Liver (tissue), 3 donors: ENCODE measurements at regions not wholly inside any gene's neighbourhood (a gene's known extent, or its start where the extent isn't known, plus 50 kb on each side); places are given as distances from the start of the nearest gene placed in this dataset.

Source experiments
- ATF3 ChIP-seq: IDR thresholded peaks from 2 replicates; pipeline ENCODE4 v1.6.1; 2016; ENCODE audit warnings: antibody characterized with exemption
- CTCF ChIP-seq: fragments of 150-350 bp; IDR thresholded peaks from 2 replicates; pipeline ENCODE4 v1.5.1; 2017; ENCODE audit warnings: improper control_type of control experiment, low read depth, low read length; ENCODE audit not compliant: missing input control
- EGR1 ChIP-seq, 2 donors: IDR thresholded peaks; 2 replicates each; pipeline ENCODE4 v1.6.1; 2016 to 2018; ENCODE audit warnings: antibody characterized with exemption in 2 of 2, low read depth in 2 of 2
- FOXA2 ChIP-seq: IDR thresholded peaks from 2 replicates; pipeline ENCODE4 v1.6.1; 2016; ENCODE audit warnings: antibody characterized with exemption
- GABPA ChIP-seq, 2 donors: IDR thresholded peaks in 1 of 2; conservative IDR thresholded peaks in 1 of 2; 2 replicates each; pipeline ENCODE4 v1.6.1; 2016; ENCODE audit warnings: antibody characterized with exemption in 2 of 2, mild to moderate bottlenecking in 1 of 2, moderate library complexity in 1 of 2
- HNF4G ChIP-seq: IDR thresholded peaks from 2 replicates; pipeline ENCODE4 v1.6.1; 2016; ENCODE audit warnings: antibody characterized with exemption
- JUND ChIP-seq, 2 donors: IDR thresholded peaks; 2 replicates each; pipeline ENCODE4 v1.6.1; 2016; ENCODE audit warnings: antibody characterized with exemption in 2 of 2
- MAX ChIP-seq: IDR thresholded peaks from 2 replicates; pipeline ENCODE4 v1.6.1; 2016; ENCODE audit warnings: antibody characterized with exemption
- SP1 ChIP-seq: IDR thresholded peaks from 2 replicates; pipeline ENCODE4 v1.6.1; 2018; ENCODE audit warnings: antibody characterized with exemption, mild to moderate bottlenecking
- YY1 ChIP-seq: IDR thresholded peaks from 2 replicates; pipeline ENCODE4 v1.6.1; 2016; ENCODE audit warnings: antibody characterized with exemption, mild to moderate bottlenecking
- donor health status: healthy.
- donor health status: healthy.

- TF ChIP-seq CTCF: no peak
- TF ChIP-seq MAX: no peak
- no peak for TF ChIP-seq HNF4G
- TF ChIP-seq JUND (IDR thresholded peaks at IDR 0.05): no peak
- TF ChIP-seq ATF3: no peak
- no peak for TF ChIP-seq EGR1 (IDR thresholded peaks at IDR 0.05; ENCODE audit: low read depth in 2 of 2)
- no peak for TF ChIP-seq GABPA (IDR thresholded peaks at IDR 0.05 in 1 of 2, conservative IDR thresholded peaks at IDR 0.05 in 1 of 2)
- no peak for TF ChIP-seq SP1
- no peak for TF ChIP-seq YY1
- TF ChIP-seq FOXA2: no peak
These were observed 1646.2 kb upstream of the TENM3 start for GRCh38 chr4:180596888-180597483.
